ENCODE measurements at regions not wholly inside any gene's neighbourhood (a gene's known extent, or its start where the extent isn't known, plus 50 kb on each side); places are given as distances from the start of the nearest gene placed in this dataset.

GRCh38 chr14:55760789-55761566 lies 181.0 kb downstream of the KTN1 start:
- WGBS, 2 donors, result 93 to 94% methylated on average over 14 of the region's 14 CpGs
- ATAC-seq (ENCODE audit: insufficient read depth, low FRiP score) (no peak), DNase-seq (no peak)
- TF ChIP-seq CTCF (IDR thresholded peaks at IDR 0.05; ENCODE audit: control extremely low read depth, extremely low read depth), result no peak
- Histone ChIP-seq H3K9me3 (ENCODE audit: control insufficient read depth in 4 of 4, insufficient read depth in 3 of 4, low read length in 3 of 4) (no peaks in the 10 kb centered on the region), H3K4me3 (no peak overlapping the region), H3K4me1 (ENCODE audit: control insufficient read depth in 5 of 5, insufficient read depth in 5 of 5, low read length in 5 of 5) (peaks cover 0 to 6% (median 0%) of the 10 kb centered on the region in 5 donors), H3K9ac (ENCODE audit: insufficient read depth in 1 of 2, low read length in 2 of 2) (no peak overlapping the region), H3K36me3 (ENCODE audit: control insufficient read depth in 4 of 4, insufficient read depth in 4 of 4, low read length in 4 of 4) (no peaks in the 10 kb centered on the region), H3K27ac (ENCODE audit: low read depth in 1 of 2, low read length in 1 of 2) (no peak overlapping the region), H3K27me3 (ENCODE audit: control insufficient read depth in 3 of 3, insufficient read depth in 3 of 3, low read length in 2 of 3) (peaks cover 0 to 4% (median 0%) of the 10 kb centered on the region in 3 donors)

GRCh38 chr14:55761651-55762050 lies 181.6 kb downstream of the KTN1 start:
- peaks cover 0 to 4% (median 0%) of the 10 kb centered on the region in 3 donors for H3K27me3 ChIP-seq (ENCODE audit: control insufficient read depth in 3 of 3, insufficient read depth in 3 of 3, low read length in 2 of 3)
- H3K4me3 ChIP-seq, result no peak overlapping the region
- no peak overlapping the region for H3K27ac ChIP-seq (ENCODE audit: low read depth in 1 of 2, low read length in 1 of 2)
- H3K9me3 ChIP-seq (ENCODE audit: control insufficient read depth in 4 of 4, insufficient read depth in 3 of 4, low read length in 3 of 4), result no peaks in the 10 kb centered on the region
- DNase-seq (no peak), ATAC-seq (ENCODE audit: insufficient read depth, low FRiP score) (no peak)
- H3K9ac ChIP-seq (ENCODE audit: insufficient read depth in 1 of 2, low read length in 2 of 2), result no peak overlapping the region
- WGBS, 2 donors, result 93 to 97% methylated on average over 1 of the region's 1 CpG
- H3K36me3 ChIP-seq (ENCODE audit: control insufficient read depth in 4 of 4, insufficient read depth in 4 of 4, low read length in 4 of 4), result no peaks in the 10 kb centered on the region
- TF ChIP-seq CTCF (IDR thresholded peaks at IDR 0.05; ENCODE audit: control extremely low read depth, extremely low read depth), result no peak
- H3K4me1 ChIP-seq (ENCODE audit: control insufficient read depth in 5 of 5, insufficient read depth in 5 of 5, low read length in 5 of 5), result peaks cover 0 to 6% (median 0%) of the 10 kb centered on the region in 5 donors

GRCh38 chr14:55762595-55763232 lies 182.7 kb downstream of the KTN1 start:
- Histone ChIP-seq H3K27me3 (ENCODE audit: control insufficient read depth in 3 of 3, insufficient read depth in 3 of 3, low read length in 2 of 3) (peaks cover 0 to 4% (median 0%) of the 10 kb centered on the region in 3 donors), H3K27ac (ENCODE audit: low read depth in 1 of 2, low read length in 1 of 2) (no peak overlapping the region), H3K9ac (ENCODE audit: insufficient read depth in 1 of 2, low read length in 2 of 2) (no peak overlapping the region), H3K36me3 (ENCODE audit: control insufficient read depth in 4 of 4, insufficient read depth in 4 of 4, low read length in 4 of 4) (no peaks in the 10 kb centered on the region), H3K9me3 (ENCODE audit: control insufficient read depth in 4 of 4, insufficient read depth in 3 of 4, low read length in 3 of 4) (no peaks in the 10 kb centered on the region), H3K4me3 (no peak overlapping the region), H3K4me1 (ENCODE audit: control insufficient read depth in 5 of 5, insufficient read depth in 5 of 5, low read length in 5 of 5) (peaks cover 0 to 6% (median 0%) of the 10 kb centered on the region in 5 donors)
- ATAC-seq (ENCODE audit: insufficient read depth, low FRiP score) (no peak), DNase-seq (no peak)
- TF ChIP-seq CTCF (IDR thresholded peaks at IDR 0.05; ENCODE audit: control extremely low read depth, extremely low read depth), result no peak
- WGBS, 2 donors, result 49 to 64% methylated on average over 5 of the region's 5 CpGs

Data from lung (tissue), 11 donors.